MM.1S (cell line): ENCODE measurements at regions not wholly inside any gene's neighbourhood (a gene's known extent, or its start where the extent isn't known, plus 50 kb on each side); places are given as distances from the start of the nearest gene placed in this dataset.

Experiments used
- DNase-seq: peaks from one replicate; pipeline ENCODE4 v3.0.0-alpha.2; 2015
- H2AFZ ChIP-seq: fragments of 300-600 bp; sonication (generic); 2 replicates; pipeline ENCODE4 v1.6.0; 2016; ENCODE audit warnings: antibody characterized with exemption, low read length
- H3F3A ChIP-seq: fragments of 300-600 bp; sonication (generic); 2 replicates; pipeline ENCODE4 v1.6.1; 2016; ENCODE audit warnings: mild to moderate bottlenecking, antibody characterized with exemption, low read length, moderate library complexity, mixed read lengths; ENCODE audit not compliant: insufficient read depth
- H3K27ac ChIP-seq: fragments of 300-600 bp; sonication (generic); 2 replicates; pipeline ENCODE4 v1.5.1; 2016; ENCODE audit warnings: mild to moderate bottlenecking, low read length
- H3K27me3 ChIP-seq: fragments of 300-600 bp; sonication (generic); replicated peaks from 2 replicates; pipeline ENCODE4 v1.6.0; 2016; ENCODE audit warnings: low read length; ENCODE audit not compliant: insufficient read depth
- H3K36me3 ChIP-seq: fragments of 300-600 bp; sonication (generic); replicated peaks from 2 replicates; pipeline ENCODE4 v1.6.1; 2016; ENCODE audit warnings: mild to moderate bottlenecking, low read length, mixed read lengths; ENCODE audit not compliant: insufficient read depth
- H3K4me1 ChIP-seq: fragments of 300-600 bp; sonication (generic); 2 replicates; pipeline ENCODE4 v1.6.1; 2016; ENCODE audit warnings: low read length, mixed read lengths
- H3K4me2 ChIP-seq: fragments of 300-600 bp; sonication (generic); 2 replicates; pipeline ENCODE4 v1.6.0; 2016; ENCODE audit warnings: low read depth, low read length
- H3K4me3 ChIP-seq: fragments of 300-600 bp; sonication (generic); 2 replicates; pipeline ENCODE4 v1.5.1; 2016; ENCODE audit warnings: low read length, mixed read lengths
- H3K79me2 ChIP-seq: fragments of 300-600 bp; sonication (generic); 2 replicates; pipeline ENCODE4 v1.6.1; 2016; ENCODE audit warnings: mixed run types, low read length, mixed read lengths
- H3K9ac ChIP-seq: fragments of 300-600 bp; sonication (generic); 2 replicates; pipeline ENCODE4 v1.6.1; 2016; ENCODE audit warnings: low read length, mixed read lengths
- H3K9me2 ChIP-seq: fragments of 300-600 bp; sonication (generic); replicated peaks from 2 replicates; pipeline ENCODE4 v1.6.1; 2016; ENCODE audit warnings: mild to moderate bottlenecking, low read length, mixed read lengths; ENCODE audit not compliant: insufficient read depth
- H3K9me3 ChIP-seq: fragments of 300-600 bp; sonication (generic); replicated peaks from 2 replicates; pipeline ENCODE4 v1.6.1; 2016; ENCODE audit warnings: mild to moderate bottlenecking, low read length, mixed read lengths; ENCODE audit not compliant: insufficient read depth
- H4K20me1 ChIP-seq: fragments of 300-600 bp; sonication (generic); 2 replicates; pipeline ENCODE4 v1.6.1; 2016; ENCODE audit warnings: mild to moderate bottlenecking, low read length, moderate library complexity, mixed read lengths; ENCODE audit not compliant: insufficient read depth
- EZH2 ChIP-seq: fragments of 300-600 bp; sonication (generic); optimal IDR thresholded peaks from 2 replicates; pipeline ENCODE3; 2017; ENCODE audit warnings: low read depth, mild to moderate bottlenecking, antibody characterized with exemption, low read length, mixed read lengths
- EZH2phosphoT487 ChIP-seq: fragments of 300-600 bp; sonication (generic); IDR thresholded peaks from 2 replicates; pipeline ENCODE4 v1.6.1; 2018; ENCODE audit warnings: antibody characterized with exemption, low read length
- TF ChIP-seq, protein P1 (sequence below): fragments of 300-600 bp; sonication (generic); IDR thresholded peaks from 2 replicates; pipeline ENCODE4 v1.5.1; 2016; ENCODE audit warnings: antibody characterized with exemption, low read length, mixed read lengths

DNA sequence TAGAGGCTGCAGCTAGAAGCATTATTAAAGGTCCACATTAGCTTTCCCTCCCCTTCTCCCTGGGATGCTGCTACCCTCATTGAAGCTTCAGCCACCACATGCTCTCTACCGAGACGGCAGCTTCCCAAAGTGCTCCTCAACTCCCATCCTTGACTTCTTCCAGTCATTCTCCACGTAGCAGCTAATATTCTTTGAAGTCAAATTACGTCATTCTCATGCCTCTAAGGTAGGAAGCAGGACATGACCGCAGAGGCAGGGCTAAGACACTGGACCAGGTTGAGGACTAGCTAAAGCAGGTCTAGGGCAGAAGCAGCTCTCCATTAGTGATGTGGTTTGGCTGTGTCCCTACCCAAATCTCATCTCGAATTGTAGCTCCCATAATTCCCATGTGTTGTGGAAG lies 128.3 kb downstream of the SHOX start:
- H3K4me1 ChIP-seq, result no peaks in the 10 kb centered on the region
- no peaks in the 10 kb centered on the region for H3K27me3 ChIP-seq

DNA sequence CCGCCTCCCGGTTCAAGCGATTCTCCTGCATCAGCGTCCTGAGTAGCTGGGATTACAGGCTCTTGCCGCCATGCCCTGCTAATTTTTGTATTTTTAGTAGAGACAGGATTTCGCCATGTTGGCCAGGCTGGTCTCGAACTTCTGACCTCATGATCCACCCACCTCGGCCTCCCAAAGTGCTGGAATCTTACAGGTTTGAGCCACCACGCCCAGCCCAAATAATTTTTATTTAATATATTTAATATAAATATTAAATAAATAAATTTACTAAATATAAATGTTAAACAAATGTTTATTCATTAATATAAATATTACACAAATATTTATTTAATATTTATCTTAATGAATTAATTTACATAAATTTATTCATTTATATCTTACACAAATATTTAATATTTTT lies 120.2 kb downstream of the SHOX start:
- Histone ChIP-seq H3K27ac (no peak overlapping the region), H3K4me2 (no peak overlapping the region), H3K79me2 (no peaks in the 10 kb centered on the region), H3K36me3 (no peaks in the 10 kb centered on the region), H3K9ac (no peak overlapping the region), H3K4me3 (no peak overlapping the region), H3K4me1 (no peaks in the 10 kb centered on the region), H4K20me1 (no peaks in the 10 kb centered on the region), H2AFZ (no peak overlapping the region), H3K9me3 (no peaks in the 10 kb centered on the region), H3K9me2 (no peaks in the 10 kb centered on the region), H3F3A (no peaks in the 10 kb centered on the region), H3K27me3 (no peaks in the 10 kb centered on the region)
- DNase-seq, result no peak
- TF ChIP-seq, protein P1, sequence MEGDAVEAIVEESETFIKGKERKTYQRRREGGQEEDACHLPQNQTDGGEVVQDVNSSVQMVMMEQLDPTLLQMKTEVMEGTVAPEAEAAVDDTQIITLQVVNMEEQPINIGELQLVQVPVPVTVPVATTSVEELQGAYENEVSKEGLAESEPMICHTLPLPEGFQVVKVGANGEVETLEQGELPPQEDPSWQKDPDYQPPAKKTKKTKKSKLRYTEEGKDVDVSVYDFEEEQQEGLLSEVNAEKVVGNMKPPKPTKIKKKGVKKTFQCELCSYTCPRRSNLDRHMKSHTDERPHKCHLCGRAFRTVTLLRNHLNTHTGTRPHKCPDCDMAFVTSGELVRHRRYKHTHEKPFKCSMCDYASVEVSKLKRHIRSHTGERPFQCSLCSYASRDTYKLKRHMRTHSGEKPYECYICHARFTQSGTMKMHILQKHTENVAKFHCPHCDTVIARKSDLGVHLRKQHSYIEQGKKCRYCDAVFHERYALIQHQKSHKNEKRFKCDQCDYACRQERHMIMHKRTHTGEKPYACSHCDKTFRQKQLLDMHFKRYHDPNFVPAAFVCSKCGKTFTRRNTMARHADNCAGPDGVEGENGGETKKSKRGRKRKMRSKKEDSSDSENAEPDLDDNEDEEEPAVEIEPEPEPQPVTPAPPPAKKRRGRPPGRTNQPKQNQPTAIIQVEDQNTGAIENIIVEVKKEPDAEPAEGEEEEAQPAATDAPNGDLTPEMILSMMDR, result no peak
- TF ChIP-seq EZH2phosphoT487, result no peak
- TF ChIP-seq EZH2, result no peak

More for the DNA sequence above, 128.3 kb downstream of the SHOX start:
- H3K79me2 ChIP-seq, result no peaks in the 10 kb centered on the region
- no peak overlapping the region for H2AFZ ChIP-seq
- H3K4me2 ChIP-seq, result no peak overlapping the region
- DNase-seq, result no peak
- no peaks in the 10 kb centered on the region for H3K9me3 ChIP-seq
- no peaks in the 10 kb centered on the region for H3K36me3 ChIP-seq
- no peaks in the 10 kb centered on the region for H4K20me1 ChIP-seq
- no peaks in the 10 kb centered on the region for H3F3A ChIP-seq
- no peak overlapping the region for H3K27ac ChIP-seq
- no peak overlapping the region for H3K4me3 ChIP-seq
- no peaks in the 10 kb centered on the region for H3K9me2 ChIP-seq
- no peak overlapping the region for H3K9ac ChIP-seq
- TF ChIP-seq EZH2 (no peak), EZH2phosphoT487 (no peak)
- TF ChIP-seq, protein P1, result no peak

DNA sequence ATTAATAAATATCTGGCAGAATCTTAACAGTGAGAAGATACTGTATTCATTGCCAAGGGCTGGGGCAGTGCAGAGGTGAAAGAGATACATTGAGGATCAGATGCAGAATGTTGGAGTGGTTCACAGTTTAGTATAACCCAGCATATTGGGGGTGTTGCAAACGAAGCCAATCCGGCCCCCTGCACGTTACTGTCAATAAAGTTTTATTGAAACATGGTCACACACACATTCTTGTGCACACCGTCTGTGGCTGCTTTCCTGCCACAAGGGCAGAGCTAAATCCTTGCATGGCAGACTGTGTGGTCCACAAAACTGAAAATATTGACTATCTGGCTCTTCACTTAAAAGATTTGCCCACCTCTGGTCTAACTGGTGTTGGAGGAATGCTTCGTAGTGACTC lies 119.7 kb downstream of the SHOX start:
- Histone ChIP-seq H3K27ac (no peak overlapping the region), H3K27me3 (no peaks in the 10 kb centered on the region), H3K9ac (no peak overlapping the region), H3K79me2 (no peaks in the 10 kb centered on the region), H2AFZ (no peak overlapping the region), H3K36me3 (no peaks in the 10 kb centered on the region), H3K4me1 (no peaks in the 10 kb centered on the region), H3K4me2 (no peak overlapping the region), H3F3A (no peaks in the 10 kb centered on the region), H3K4me3 (no peak overlapping the region), H4K20me1 (no peaks in the 10 kb centered on the region), H3K9me3 (no peaks in the 10 kb centered on the region), H3K9me2 (no peaks in the 10 kb centered on the region)
- no peak for TF ChIP-seq EZH2
- no peak for DNase-seq

DNA sequence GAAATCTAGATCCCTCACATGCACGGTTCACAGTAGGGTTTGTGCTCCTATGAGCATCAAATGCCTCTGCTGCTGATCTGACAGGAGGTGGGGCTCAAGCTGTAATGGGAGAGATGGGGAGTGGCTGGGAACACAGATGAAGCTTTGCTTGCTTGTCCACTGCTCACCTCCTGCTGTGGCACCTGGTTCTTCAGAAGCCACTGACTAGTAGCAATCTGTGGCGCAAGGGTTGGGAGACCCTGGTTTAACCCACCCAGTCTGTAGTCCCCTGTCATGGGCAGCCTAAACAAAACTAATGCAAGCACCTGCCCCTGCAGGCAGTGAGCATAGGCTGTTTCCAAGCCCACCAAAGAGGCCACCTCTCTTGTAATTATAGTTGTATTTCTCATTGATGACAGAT lies 116.6 kb downstream of the SHOX start:
- Histone ChIP-seq H3K4me1 (no peaks in the 10 kb centered on the region), H3F3A (no peaks in the 10 kb centered on the region), H3K27ac (no peak overlapping the region), H3K27me3 (no peaks in the 10 kb centered on the region), H3K79me2 (no peaks in the 10 kb centered on the region), H2AFZ (no peak overlapping the region), H3K9me3 (no peaks in the 10 kb centered on the region), H3K36me3 (no peaks in the 10 kb centered on the region), H3K4me3 (no peak overlapping the region), H3K4me2 (no peak overlapping the region), H4K20me1 (no peaks in the 10 kb centered on the region), H3K9ac (no peak overlapping the region), H3K9me2 (no peaks in the 10 kb centered on the region)
- TF ChIP-seq EZH2, result no peak
- TF ChIP-seq EZH2phosphoT487, result no peak
- TF ChIP-seq, protein P1, result no peak
- no peak for DNase-seq
